Hepatocyte (in vitro differentiated cells): ENCODE measurements at regions not wholly inside any gene's neighbourhood (a gene's known extent, or its start where the extent isn't known, plus 50 kb on each side); places are given as distances from the start of the nearest gene placed in this dataset.

ENCODE experiments used
- DNase-seq: peaks from one replicate; pipeline ENCODE4 v3.0.0-alpha.2; 2016; ENCODE audit warnings: low spot score
- H2AFZ ChIP-seq: fragments of 200-600 bp; sonication (generic); 2 replicates; pipeline ENCODE4 v1.6.0; 2016; ENCODE audit warnings: antibody characterized with exemption, mild to moderate bottlenecking
- H3K27ac ChIP-seq: fragments of 200-600 bp; sonication (generic); 2 replicates; pipeline ENCODE4 v1.5.1; 2016; ENCODE audit warnings: mild to moderate bottlenecking
- H3K27me3 ChIP-seq: fragments of 200-600 bp; sonication (generic); 2 replicates; pipeline ENCODE4 v1.6.1; 2016
- H3K36me3 ChIP-seq: fragments of 200-600 bp; sonication (generic); replicated peaks from 2 replicates; pipeline ENCODE4 v1.5.1; 2016; ENCODE audit warnings: low read depth; ENCODE audit not compliant: insufficient read depth
- H3K4me1 ChIP-seq: fragments of 200-600 bp; sonication (generic); 2 replicates; pipeline ENCODE4 v1.5.1; 2016; ENCODE audit warnings: mild to moderate bottlenecking, moderate library complexity; ENCODE audit not compliant: insufficient read depth
- H3K4me2 ChIP-seq: fragments of 200-600 bp; sonication (generic); 2 replicates; pipeline ENCODE4 v1.6.0; 2016
- H3K4me3 ChIP-seq: fragments of 200-600 bp; sonication (generic); 2 replicates; pipeline ENCODE4 v1.5.1; 2016; ENCODE audit warnings: mild to moderate bottlenecking
- H3K79me2 ChIP-seq: fragments of 200-600 bp; sonication (generic); 2 replicates; pipeline ENCODE4 v1.6.0; 2017; ENCODE audit warnings: mild to moderate bottlenecking
- H3K9me2 ChIP-seq: fragments of 200-600 bp; sonication (generic); replicated peaks from 2 replicates; pipeline ENCODE4 v1.6.0; 2017; ENCODE audit warnings: mild to moderate bottlenecking; ENCODE audit not compliant: insufficient read depth
- H3K9me3 ChIP-seq: fragments of 200-600 bp; sonication (generic); 2 replicates; pipeline ENCODE4 v1.5.1; 2016; ENCODE audit warnings: low read depth, mild to moderate bottlenecking
- H4K20me1 ChIP-seq: fragments of 200-600 bp; sonication (generic); 2 replicates; pipeline ENCODE4 v1.6.0; 2016; ENCODE audit warnings: mild to moderate bottlenecking; ENCODE audit not compliant: insufficient read depth, poor library complexity, severe bottlenecking
- EZH2 ChIP-seq: fragments of 200-600 bp; sonication (generic); IDR thresholded peaks from 2 replicates; pipeline ENCODE4 v1.6.1; 2016; ENCODE audit warnings: antibody characterized with exemption, mild to moderate bottlenecking, borderline replicate concordance
- EZH2phosphoT487 ChIP-seq: fragments of 200-600 bp; sonication (generic); IDR thresholded peaks from one replicate; pipeline ENCODE4 v1.6.1; 2018; ENCODE audit warnings: antibody characterized with exemption, mild to moderate bottlenecking, low read depth, moderate library complexity; ENCODE audit not compliant: unreplicated experiment, severe bottlenecking
- WGBS: methylation state at CpG from one replicate; pipeline ENCODE4 v1.1.6; 2016; ENCODE audit warnings: low lambda C conversion rate; ENCODE audit errors: missing lambda C conversion rate; 5-methylcytosine and 5-hydroxymethylcytosine counted together
- TF ChIP-seq, protein P1 (sequence below): fragments of 200-600 bp; sonication (generic); IDR thresholded peaks from 2 replicates; pipeline ENCODE4 v1.5.1; 2016; ENCODE audit warnings: antibody characterized with exemption, mild to moderate bottlenecking; ENCODE audit not compliant: poor library complexity

DNA sequence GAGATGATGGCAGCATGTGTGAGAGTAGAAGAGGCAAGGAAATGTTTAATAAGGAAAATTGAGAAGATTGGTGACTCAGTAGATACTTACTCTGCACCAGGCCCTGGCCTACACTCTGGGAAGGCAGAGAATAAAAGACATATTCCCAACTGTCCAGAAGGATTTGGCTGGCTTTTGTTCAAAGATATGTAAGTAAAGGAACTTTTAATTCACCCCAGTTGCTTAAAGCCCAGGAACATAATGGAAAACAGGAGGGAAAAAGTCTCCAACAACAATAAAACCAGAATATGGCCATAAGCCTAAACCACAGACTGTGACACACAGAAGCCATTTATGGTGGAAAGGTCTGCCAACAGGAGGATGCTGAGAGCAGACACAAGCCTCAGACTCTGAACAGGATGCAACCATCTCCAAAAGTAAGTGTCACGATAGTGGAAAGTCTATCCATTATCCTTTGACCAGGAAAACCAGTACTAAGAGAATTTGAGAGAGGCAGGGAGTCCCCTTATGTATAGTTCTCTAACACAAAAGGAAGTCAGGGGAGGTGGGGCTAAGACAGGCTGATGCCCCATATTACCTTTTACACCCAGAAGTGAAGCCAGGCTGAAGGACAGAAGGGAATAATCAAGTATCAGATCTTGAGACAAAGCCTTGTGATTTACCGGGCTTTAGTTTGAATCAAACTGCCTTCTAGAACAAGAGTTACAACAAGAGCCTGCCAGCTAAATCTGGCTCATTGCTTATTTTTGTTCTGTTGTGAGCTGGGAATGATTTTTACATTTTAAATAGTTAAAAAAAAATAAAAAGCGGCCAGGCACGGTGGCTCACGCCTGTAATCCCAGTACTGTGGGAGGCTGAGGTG, 169.5 kb upstream of the STARD13 start:
- Histone ChIP-seq H3K9me2 (no peaks in the 10 kb centered on the region), H3K27ac (peak overlapping the region; percentile 55), H2AFZ (no peak overlapping the region), H3K4me3 (no peak overlapping the region), H3K4me1 (no peaks in the 10 kb centered on the region), H3K27me3 (no peaks in the 10 kb centered on the region), H4K20me1 (no peaks in the 10 kb centered on the region), H3K36me3 (no peaks in the 10 kb centered on the region), H3K79me2 (no peaks in the 10 kb centered on the region), H3K9me3 (no peaks in the 10 kb centered on the region), H3K4me2 (no peak overlapping the region)
- TF ChIP-seq EZH2phosphoT487 (no peak), EZH2 (no peak)
- TF ChIP-seq, protein P1, sequence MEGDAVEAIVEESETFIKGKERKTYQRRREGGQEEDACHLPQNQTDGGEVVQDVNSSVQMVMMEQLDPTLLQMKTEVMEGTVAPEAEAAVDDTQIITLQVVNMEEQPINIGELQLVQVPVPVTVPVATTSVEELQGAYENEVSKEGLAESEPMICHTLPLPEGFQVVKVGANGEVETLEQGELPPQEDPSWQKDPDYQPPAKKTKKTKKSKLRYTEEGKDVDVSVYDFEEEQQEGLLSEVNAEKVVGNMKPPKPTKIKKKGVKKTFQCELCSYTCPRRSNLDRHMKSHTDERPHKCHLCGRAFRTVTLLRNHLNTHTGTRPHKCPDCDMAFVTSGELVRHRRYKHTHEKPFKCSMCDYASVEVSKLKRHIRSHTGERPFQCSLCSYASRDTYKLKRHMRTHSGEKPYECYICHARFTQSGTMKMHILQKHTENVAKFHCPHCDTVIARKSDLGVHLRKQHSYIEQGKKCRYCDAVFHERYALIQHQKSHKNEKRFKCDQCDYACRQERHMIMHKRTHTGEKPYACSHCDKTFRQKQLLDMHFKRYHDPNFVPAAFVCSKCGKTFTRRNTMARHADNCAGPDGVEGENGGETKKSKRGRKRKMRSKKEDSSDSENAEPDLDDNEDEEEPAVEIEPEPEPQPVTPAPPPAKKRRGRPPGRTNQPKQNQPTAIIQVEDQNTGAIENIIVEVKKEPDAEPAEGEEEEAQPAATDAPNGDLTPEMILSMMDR = no peak
- 86% methylated on average over 5 of the region's 5 CpGs for WGBS
- peak; percentile 6 for DNase-seq

DNA sequence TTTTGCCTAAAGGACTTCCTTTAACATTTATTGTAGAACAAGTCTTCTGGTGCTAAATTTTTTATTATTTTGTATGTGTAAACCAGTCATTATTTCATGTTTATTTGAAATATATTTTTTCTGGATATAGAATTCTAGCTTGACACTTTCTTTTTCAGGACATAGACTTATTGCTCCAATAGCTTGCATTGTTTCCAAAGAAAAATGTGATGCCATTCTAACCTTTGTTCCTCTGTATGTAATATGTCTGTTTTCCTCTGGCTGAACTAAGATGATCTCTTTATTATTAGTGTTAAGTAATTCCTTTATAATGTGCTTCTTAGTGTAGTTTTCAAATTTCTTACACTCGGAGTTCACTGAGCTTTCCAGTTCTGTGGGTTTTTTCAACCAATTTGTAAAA, 174.1 kb upstream of the STARD13 start:
- no peaks in the 10 kb centered on the region for H3K4me1 ChIP-seq
- DNase-seq = no peak
- H3K4me3 ChIP-seq = no peak overlapping the region
- H2AFZ ChIP-seq = no peak overlapping the region
- H3K27me3 ChIP-seq = no peaks in the 10 kb centered on the region
- TF ChIP-seq EZH2 = no peak
- TF ChIP-seq, protein P1 = no peak
- no peak for TF ChIP-seq EZH2phosphoT487
- H3K9me2 ChIP-seq = no peaks in the 10 kb centered on the region
- no peaks in the 10 kb centered on the region for H3K9me3 ChIP-seq
- H3K4me2 ChIP-seq = no peak overlapping the region
- H4K20me1 ChIP-seq = no peaks in the 10 kb centered on the region
- WGBS = 100% methylated on average over 1 of the region's 1 CpG
- H3K27ac ChIP-seq = no peak overlapping the region
- no peaks in the 10 kb centered on the region for H3K36me3 ChIP-seq
- H3K79me2 ChIP-seq = no peaks in the 10 kb centered on the region

DNA sequence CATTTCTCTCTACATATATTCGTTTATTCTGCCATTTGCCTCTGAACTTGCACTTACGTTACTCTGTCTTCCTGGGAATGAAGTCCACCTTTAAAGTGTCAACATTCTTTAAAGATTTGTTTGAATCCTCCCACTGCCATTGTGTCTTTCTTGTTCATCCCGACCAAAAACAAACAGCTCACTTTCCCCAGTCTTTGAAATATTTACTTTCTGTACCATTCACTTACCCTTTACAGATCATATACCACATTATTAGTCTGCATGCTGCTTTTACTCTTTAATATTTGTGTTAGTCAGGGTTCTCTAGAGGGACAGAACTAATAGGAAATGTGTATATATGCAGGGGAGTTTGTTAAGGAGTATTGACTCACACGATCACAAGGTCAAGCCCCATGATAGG, 176.6 kb upstream of the STARD13 start:
- Histone ChIP-seq H2AFZ (no peak overlapping the region), H3K27me3 (no peaks in the 10 kb centered on the region), H3K79me2 (no peaks in the 10 kb centered on the region), H3K4me1 (no peaks in the 10 kb centered on the region), H4K20me1 (no peaks in the 10 kb centered on the region), H3K9me3 (no peaks in the 10 kb centered on the region), H3K27ac (no peak overlapping the region), H3K4me3 (no peak overlapping the region), H3K9me2 (no peaks in the 10 kb centered on the region), H3K4me2 (no peak overlapping the region), H3K36me3 (no peaks in the 10 kb centered on the region)
- 63% methylated on average over 4 of the region's 4 CpGs for WGBS
- no peak for TF ChIP-seq EZH2phosphoT487
- TF ChIP-seq, protein P1 = no peak
- TF ChIP-seq EZH2 = no peak
- no peak for DNase-seq
